ENCODE measurements at regions not wholly inside any gene's neighbourhood (a gene's known extent, or its start where the extent isn't known, plus 50 kb on each side); places are given as distances from the start of the nearest gene placed in this dataset.
"Not testable (repeated sequence)": the region's sequence is repeated elsewhere in the genome, so short reads cannot be mapped to it uniquely, and the experiment has no call there.

GRCh38 chr5:91754990-91755389 is 371.9 kb upstream of the ARRDC3 start:
- TF ChIP-seq, protein P1, sequence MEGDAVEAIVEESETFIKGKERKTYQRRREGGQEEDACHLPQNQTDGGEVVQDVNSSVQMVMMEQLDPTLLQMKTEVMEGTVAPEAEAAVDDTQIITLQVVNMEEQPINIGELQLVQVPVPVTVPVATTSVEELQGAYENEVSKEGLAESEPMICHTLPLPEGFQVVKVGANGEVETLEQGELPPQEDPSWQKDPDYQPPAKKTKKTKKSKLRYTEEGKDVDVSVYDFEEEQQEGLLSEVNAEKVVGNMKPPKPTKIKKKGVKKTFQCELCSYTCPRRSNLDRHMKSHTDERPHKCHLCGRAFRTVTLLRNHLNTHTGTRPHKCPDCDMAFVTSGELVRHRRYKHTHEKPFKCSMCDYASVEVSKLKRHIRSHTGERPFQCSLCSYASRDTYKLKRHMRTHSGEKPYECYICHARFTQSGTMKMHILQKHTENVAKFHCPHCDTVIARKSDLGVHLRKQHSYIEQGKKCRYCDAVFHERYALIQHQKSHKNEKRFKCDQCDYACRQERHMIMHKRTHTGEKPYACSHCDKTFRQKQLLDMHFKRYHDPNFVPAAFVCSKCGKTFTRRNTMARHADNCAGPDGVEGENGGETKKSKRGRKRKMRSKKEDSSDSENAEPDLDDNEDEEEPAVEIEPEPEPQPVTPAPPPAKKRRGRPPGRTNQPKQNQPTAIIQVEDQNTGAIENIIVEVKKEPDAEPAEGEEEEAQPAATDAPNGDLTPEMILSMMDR (IDR thresholded peaks at IDR 0.05; ENCODE audit: low read depth, low read length, poor library complexity, severe bottlenecking): no peak
- TF ChIP-seq EZH2phosphoT487 (IDR thresholded peaks at IDR 0.05; ENCODE audit: borderline replicate concordance, low read length): no peak
- Histone ChIP-seq H3K27ac (ENCODE audit: low read depth, low read length) (no peak overlapping the region), H3K36me3 (ENCODE audit: control insufficient read depth, low read length) (no peaks in the 10 kb centered on the region), H3K27me3 (ENCODE audit: control insufficient read depth, low read length) (no peaks in the 10 kb centered on the region), H4K20me1 (ENCODE audit: control insufficient read depth, insufficient read depth, low read depth, low read length) (no peaks in the 10 kb centered on the region), H3K79me2 (ENCODE audit: control insufficient read depth, low read length) (no peaks in the 10 kb centered on the region), H3K4me2 (ENCODE audit: low read length) (no peak overlapping the region), H3K9me3 (ENCODE audit: control insufficient read depth, insufficient read depth, low read length) (no peaks in the 10 kb centered on the region), H3K4me3 (ENCODE audit: low read length) (no peak overlapping the region), H3K9me2 (replicated peaks; ENCODE audit: control insufficient read depth, low read length) (no peaks in the 10 kb centered on the region), H3K4me1 (ENCODE audit: control insufficient read depth, low read length) (no peaks in the 10 kb centered on the region), H3F3A (ENCODE audit: control insufficient read depth, insufficient read depth) (no peaks in the 10 kb centered on the region)

DNA sequence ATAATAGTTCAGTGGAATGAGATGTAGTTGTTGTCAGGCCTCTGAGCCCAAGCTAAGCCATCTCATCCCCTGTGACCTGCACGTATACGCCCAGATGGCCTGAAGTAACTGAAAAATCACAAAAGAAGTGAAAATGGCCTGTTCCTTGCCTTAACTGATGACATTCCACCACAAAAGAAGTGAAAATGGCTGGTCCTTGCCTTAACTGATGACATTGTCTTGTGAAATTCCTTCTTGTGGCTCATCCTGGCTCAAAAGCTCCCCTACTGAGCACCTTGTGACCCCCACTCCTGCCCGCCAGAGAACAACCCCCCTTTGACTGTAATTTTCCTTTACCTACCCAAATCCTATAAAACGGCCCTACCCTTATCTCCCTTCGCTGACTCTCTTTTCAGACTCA is 361.4 kb upstream of the ARRDC3 start:
- H3K27me3 ChIP-seq (ENCODE audit: control insufficient read depth, low read length); H3K9me2 ChIP-seq (replicated peaks; ENCODE audit: control insufficient read depth, low read length); H3K9me3 ChIP-seq (ENCODE audit: control insufficient read depth, insufficient read depth, low read length); H3K36me3 ChIP-seq (ENCODE audit: control insufficient read depth, low read length); H3K4me1 ChIP-seq (ENCODE audit: control insufficient read depth, low read length); H3F3A ChIP-seq (ENCODE audit: control insufficient read depth, insufficient read depth); H3K27ac ChIP-seq (ENCODE audit: low read depth, low read length); H3K4me2 ChIP-seq (ENCODE audit: low read length); H3K79me2 ChIP-seq (ENCODE audit: control insufficient read depth, low read length); H4K20me1 ChIP-seq (ENCODE audit: control insufficient read depth, insufficient read depth, low read depth, low read length); H3K4me3 ChIP-seq (ENCODE audit: low read length): not testable (repeated sequence)

DNA sequence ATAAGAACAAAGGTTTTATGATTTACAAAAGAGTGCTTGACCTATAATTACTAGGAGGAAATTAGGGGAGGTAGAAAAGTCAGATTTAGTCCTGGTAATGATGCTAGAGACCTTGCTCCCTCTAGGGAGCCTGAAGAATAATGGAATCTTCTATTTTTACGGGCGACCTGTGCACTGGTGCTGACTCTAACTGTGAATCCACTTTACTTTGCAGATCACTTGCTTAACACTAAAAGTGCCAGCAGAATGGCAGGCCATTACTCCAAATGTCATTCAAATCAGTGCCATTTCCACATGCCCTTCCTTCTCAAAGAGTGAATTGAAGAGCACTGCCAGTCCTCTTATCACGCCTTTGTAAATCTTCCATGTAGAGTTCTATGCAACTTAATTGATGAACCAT is 359.4 kb upstream of the ARRDC3 start:
- no peaks in the 10 kb centered on the region for H3F3A ChIP-seq (ENCODE audit: control insufficient read depth, insufficient read depth)
- H4K20me1 ChIP-seq (ENCODE audit: control insufficient read depth, insufficient read depth, low read depth, low read length): no peaks in the 10 kb centered on the region
- no peak for TF ChIP-seq EZH2phosphoT487 (IDR thresholded peaks at IDR 0.05; ENCODE audit: borderline replicate concordance, low read length)
- TF ChIP-seq, protein P1 (IDR thresholded peaks at IDR 0.05; ENCODE audit: low read depth, low read length, poor library complexity, severe bottlenecking): no peak
- H3K4me2 ChIP-seq (ENCODE audit: low read length): no peak overlapping the region
- no peaks in the 10 kb centered on the region for H3K9me3 ChIP-seq (ENCODE audit: control insufficient read depth, insufficient read depth, low read length)
- H3K9me2 ChIP-seq (replicated peaks; ENCODE audit: control insufficient read depth, low read length): no peaks in the 10 kb centered on the region
- no peaks in the 10 kb centered on the region for H3K36me3 ChIP-seq (ENCODE audit: control insufficient read depth, low read length)
- H3K27ac ChIP-seq (ENCODE audit: low read depth, low read length): no peak overlapping the region
- H3K4me1 ChIP-seq (ENCODE audit: control insufficient read depth, low read length): no peaks in the 10 kb centered on the region
- no peak overlapping the region for H3K4me3 ChIP-seq (ENCODE audit: low read length)
- no peaks in the 10 kb centered on the region for H3K79me2 ChIP-seq (ENCODE audit: control insufficient read depth, low read length)
- no peaks in the 10 kb centered on the region for H3K27me3 ChIP-seq (ENCODE audit: control insufficient read depth, low read length)

GRCh38 chr5:91741764-91742505 is 358.8 kb upstream of the ARRDC3 start:
- no peaks in the 10 kb centered on the region for H4K20me1 ChIP-seq (ENCODE audit: control insufficient read depth, insufficient read depth, low read depth, low read length)
- H3K4me3 ChIP-seq (ENCODE audit: low read length): no peak overlapping the region
- H3K9me2 ChIP-seq (replicated peaks; ENCODE audit: control insufficient read depth, low read length): no peaks in the 10 kb centered on the region
- TF ChIP-seq, protein P1 (IDR thresholded peaks at IDR 0.05; ENCODE audit: low read depth, low read length, poor library complexity, severe bottlenecking): no peak
- no peaks in the 10 kb centered on the region for H3K27me3 ChIP-seq (ENCODE audit: control insufficient read depth, low read length)
- no peaks in the 10 kb centered on the region for H3K4me1 ChIP-seq (ENCODE audit: control insufficient read depth, low read length)
- H3K27ac ChIP-seq (ENCODE audit: low read depth, low read length): no peak overlapping the region
- no peaks in the 10 kb centered on the region for H3F3A ChIP-seq (ENCODE audit: control insufficient read depth, insufficient read depth)
- H3K79me2 ChIP-seq (ENCODE audit: control insufficient read depth, low read length): no peaks in the 10 kb centered on the region
- H3K9me3 ChIP-seq (ENCODE audit: control insufficient read depth, insufficient read depth, low read length): no peaks in the 10 kb centered on the region
- no peak overlapping the region for H3K4me2 ChIP-seq (ENCODE audit: low read length)
- no peaks in the 10 kb centered on the region for H3K36me3 ChIP-seq (ENCODE audit: control insufficient read depth, low read length)

Measured in DOHH2 (cell line).